ENCODE measurements at regions not wholly inside any gene's neighbourhood (a gene's known extent, or its start where the extent isn't known, plus 50 kb on each side); places are given as distances from the start of the nearest gene placed in this dataset.

- Histone ChIP-seq H3K9me3 (ENCODE audit: low read depth) (no peaks in the 10 kb centered on the region), H3K27me3 (no peaks in the 10 kb centered on the region), H3K4me3 (no peak overlapping the region), H3K9ac (no peak overlapping the region), H3K79me2 (ENCODE audit: low read depth) (no peaks in the 10 kb centered on the region), H3K36me3 (no peaks in the 10 kb centered on the region), H3F3A (ENCODE audit: low read depth) (no peaks in the 10 kb centered on the region), H3K27ac (no peak overlapping the region), H3K4me1 (no peaks in the 10 kb centered on the region), H2AFZ (replicated peaks) (no peak overlapping the region), H3K4me2 (no peak overlapping the region), H4K20me1 (ENCODE audit: low read depth) (no peaks in the 10 kb centered on the region)
- H3K9me3 Mint-ChIP-seq, result no peaks in the 10 kb centered on the region
- H3K27ac Mint-ChIP-seq, result no peak overlapping the region
- no peaks in the 10 kb centered on the region for H3K27me3 Mint-ChIP-seq (ENCODE audit: insufficient read depth, low read depth)
- no peak for DNase-seq (ENCODE audit: low spot score)
- no peak overlapping the region for H3K4me3 Mint-ChIP-seq
- H3K36me3 Mint-ChIP-seq, result no peaks in the 10 kb centered on the region
- H3K4me1 Mint-ChIP-seq, result no peaks in the 10 kb centered on the region
- TF ChIP-seq EZH2 (IDR thresholded peaks at IDR 0.05), result no peak
- no peak for TF ChIP-seq EZH2phosphoT487 (IDR thresholded peaks at IDR 0.05)
- no peak for TF ChIP-seq CTCF (IDR thresholded peaks at IDR 0.05)
These were observed 599.5 kb upstream of the B3GALT2 start for GRCh38 chr1:193785850-193786420.

- Histone ChIP-seq H2AFZ (replicated peaks) (no peak overlapping the region), H3K4me1 (no peaks in the 10 kb centered on the region), H3K27ac (no peak overlapping the region), H3K27me3 (no peaks in the 10 kb centered on the region), H4K20me1 (ENCODE audit: low read depth) (no peaks in the 10 kb centered on the region), H3K79me2 (ENCODE audit: low read depth) (no peaks in the 10 kb centered on the region), H3K4me3 (no peak overlapping the region), H3F3A (ENCODE audit: low read depth) (no peaks in the 10 kb centered on the region), H3K9me3 (ENCODE audit: low read depth) (no peaks in the 10 kb centered on the region), H3K9ac (no peak overlapping the region), H3K36me3 (no peaks in the 10 kb centered on the region), H3K4me2 (no peak overlapping the region)
- peaks cover 2% of the 10 kb centered on the region for H3K36me3 Mint-ChIP-seq
- TF ChIP-seq EZH2phosphoT487 (IDR thresholded peaks at IDR 0.05) (no peak), EZH2 (IDR thresholded peaks at IDR 0.05) (no peak), CTCF (IDR thresholded peaks at IDR 0.05) (no peak)
- H3K27me3 Mint-ChIP-seq (ENCODE audit: insufficient read depth, low read depth), result no peaks in the 10 kb centered on the region
- H3K4me3 Mint-ChIP-seq, result no peak overlapping the region
- no peak overlapping the region for H3K27ac Mint-ChIP-seq
- peaks cover 16% of the 10 kb centered on the region for H3K9me3 Mint-ChIP-seq
- DNase-seq (ENCODE audit: low spot score), result no peak
- no peaks in the 10 kb centered on the region for H3K4me1 Mint-ChIP-seq
These were observed 588.3 kb upstream of the B3GALT2 start for GRCh38 chr1:193774536-193775323.

GRCh38 chr1:193771596-193771995, 585.2 kb upstream of the B3GALT2 start:
- DNase-seq (ENCODE audit: low spot score), result no peak
- no peak for TF ChIP-seq EZH2phosphoT487 (IDR thresholded peaks at IDR 0.05)
- no peak for TF ChIP-seq EZH2 (IDR thresholded peaks at IDR 0.05)
- no peak for TF ChIP-seq CTCF (IDR thresholded peaks at IDR 0.05)
- H3K36me3 ChIP-seq, result no peaks in the 10 kb centered on the region
- H3K9me3 ChIP-seq (ENCODE audit: low read depth), result no peaks in the 10 kb centered on the region
- Mint-ChIP-seq H3K4me1 (no peaks in the 10 kb centered on the region), H3K36me3 (peaks cover 2% of the 10 kb centered on the region), H3K9me3 (peaks cover 13% of the 10 kb centered on the region), H3K27ac (no peak overlapping the region), H3K27me3 (ENCODE audit: insufficient read depth, low read depth) (no peaks in the 10 kb centered on the region), H3K4me3 (no peak overlapping the region)
- no peaks in the 10 kb centered on the region for H3K4me1 ChIP-seq
- H3K4me2 ChIP-seq, result no peak overlapping the region
- H3F3A ChIP-seq (ENCODE audit: low read depth), result no peaks in the 10 kb centered on the region
- no peak overlapping the region for H3K4me3 ChIP-seq
- H3K27me3 ChIP-seq, result no peaks in the 10 kb centered on the region
- no peaks in the 10 kb centered on the region for H4K20me1 ChIP-seq (ENCODE audit: low read depth)
- H3K27ac ChIP-seq, result no peak overlapping the region
- no peak overlapping the region for H2AFZ ChIP-seq (replicated peaks)
- H3K79me2 ChIP-seq (ENCODE audit: low read depth), result no peaks in the 10 kb centered on the region
- no peak overlapping the region for H3K9ac ChIP-seq

All from neural progenitor cell (in vitro differentiated cells).